ENCODE measurements at regions not wholly inside any gene's neighbourhood (a gene's known extent, or its start where the extent isn't known, plus 50 kb on each side); places are given as distances from the start of the nearest gene placed in this dataset.
"Not testable (repeated sequence)": the region's sequence is repeated elsewhere in the genome, so short reads cannot be mapped to it uniquely, and the experiment has no call there.

GRCh38 chr16:34050787-34051320, 591.4 kb downstream of the TP53TG3F start:
- H3K27me3 Mint-ChIP-seq (ENCODE audit: low read depth, poor library complexity): peaks cover 3% of the 10 kb centered on the region
- peaks cover 11% of the 10 kb centered on the region for H3K36me3 Mint-ChIP-seq (ENCODE audit: low read depth)
- H3K27ac Mint-ChIP-seq: no peak overlapping the region
- no peak for DNase-seq
- no peak overlapping the region for H3K4me3 Mint-ChIP-seq
- no peak for TF ChIP-seq CTCF (IDR thresholded peaks at IDR 0.05)
- H3K9me3 Mint-ChIP-seq: peaks cover 82% of the 10 kb centered on the region
- no peaks in the 10 kb centered on the region for H3K4me1 Mint-ChIP-seq

GRCh38 chr16:34054137-34054536, 594.7 kb downstream of the TP53TG3F start:
- Mint-ChIP-seq H3K9me3 (peaks cover 62% of the 10 kb centered on the region), H3K4me3 (no peak overlapping the region), H3K27ac (no peak overlapping the region), H3K27me3 (ENCODE audit: low read depth, poor library complexity) (peaks cover 3% of the 10 kb centered on the region), H3K36me3 (ENCODE audit: low read depth) (peaks cover 11% of the 10 kb centered on the region), H3K4me1 (no peaks in the 10 kb centered on the region)
- no peak for TF ChIP-seq CTCF (IDR thresholded peaks at IDR 0.05)
- no peak for DNase-seq

DNA sequence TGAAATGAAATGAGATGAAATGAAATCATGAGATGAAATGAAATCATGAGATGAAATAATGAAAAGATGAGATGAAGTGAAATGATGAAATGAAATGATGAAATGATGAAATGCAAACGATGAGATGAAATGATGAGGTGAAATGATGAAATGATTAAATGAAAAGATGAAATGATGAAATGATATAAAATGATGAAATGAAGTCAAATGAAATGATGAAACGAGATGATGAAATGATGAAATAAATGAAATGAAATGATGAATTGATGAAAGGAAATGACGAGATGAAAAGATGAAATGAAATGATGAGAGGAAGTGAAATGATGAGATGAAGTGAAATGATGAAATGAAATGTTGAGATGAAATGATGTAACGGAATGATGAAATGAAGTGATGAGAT, 595.6 kb downstream of the TP53TG3F start:
- no peak overlapping the region for H3K4me3 Mint-ChIP-seq
- H3K36me3 Mint-ChIP-seq (ENCODE audit: low read depth): peaks cover 11% of the 10 kb centered on the region
- H3K27me3 Mint-ChIP-seq (ENCODE audit: low read depth, poor library complexity): peaks cover 3% of the 10 kb centered on the region
- no peak for TF ChIP-seq CTCF (IDR thresholded peaks at IDR 0.05)
- peaks cover 55% of the 10 kb centered on the region for H3K9me3 Mint-ChIP-seq
- no peaks in the 10 kb centered on the region for H3K4me1 Mint-ChIP-seq
- no peak for DNase-seq
- H3K27ac Mint-ChIP-seq: no peak overlapping the region

GRCh38 chr16:34062620-34063253, 603.3 kb downstream of the TP53TG3F start:
- peaks cover 54% of the 10 kb centered on the region for H3K9me3 Mint-ChIP-seq
- peaks cover 44% of the 10 kb centered on the region for H3K36me3 Mint-ChIP-seq (ENCODE audit: low read depth)
- DNase-seq; H3K4me3 Mint-ChIP-seq; H3K27ac Mint-ChIP-seq; H3K4me1 Mint-ChIP-seq; H3K27me3 Mint-ChIP-seq (ENCODE audit: low read depth, poor library complexity): not testable (repeated sequence)

DNA sequence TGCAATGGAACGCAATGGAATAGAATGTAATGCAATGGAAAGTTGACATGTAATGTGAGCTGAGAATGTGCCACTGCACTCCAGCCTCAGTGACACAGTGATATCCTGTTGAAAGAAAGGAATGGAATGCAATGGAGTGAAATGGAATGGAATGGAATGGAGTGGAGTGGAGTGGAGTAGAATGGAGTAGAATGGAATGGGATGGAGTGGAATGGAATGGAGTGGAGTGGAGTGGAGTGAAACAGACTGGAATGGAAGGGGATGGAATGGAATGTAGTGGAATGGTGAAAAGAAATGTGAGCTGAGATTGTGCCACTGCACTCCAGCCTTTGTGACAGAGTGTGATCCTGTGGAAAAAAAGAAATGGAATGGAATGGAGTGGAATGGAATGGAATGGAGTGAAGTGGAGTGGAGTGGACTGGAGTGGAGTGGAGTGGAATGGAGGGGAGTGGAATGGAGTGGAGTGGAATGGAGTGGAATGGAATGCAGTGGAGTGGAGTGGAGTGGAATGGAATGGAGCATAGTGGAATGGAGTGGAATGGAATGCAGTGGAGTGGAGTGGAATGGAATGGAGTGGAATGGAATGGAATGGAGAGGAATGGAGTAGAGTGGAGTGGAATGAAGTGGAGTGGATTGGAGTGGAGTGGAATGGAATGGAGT, 604.2 kb downstream of the TP53TG3F start:
- Mint-ChIP-seq H3K36me3 (ENCODE audit: low read depth) (peaks cover 44% of the 10 kb centered on the region), H3K9me3 (peaks cover 59% of the 10 kb centered on the region)
- H3K4me1 Mint-ChIP-seq; H3K4me3 Mint-ChIP-seq; H3K27ac Mint-ChIP-seq; DNase-seq; H3K27me3 Mint-ChIP-seq (ENCODE audit: low read depth, poor library complexity): not testable (repeated sequence)

DNA sequence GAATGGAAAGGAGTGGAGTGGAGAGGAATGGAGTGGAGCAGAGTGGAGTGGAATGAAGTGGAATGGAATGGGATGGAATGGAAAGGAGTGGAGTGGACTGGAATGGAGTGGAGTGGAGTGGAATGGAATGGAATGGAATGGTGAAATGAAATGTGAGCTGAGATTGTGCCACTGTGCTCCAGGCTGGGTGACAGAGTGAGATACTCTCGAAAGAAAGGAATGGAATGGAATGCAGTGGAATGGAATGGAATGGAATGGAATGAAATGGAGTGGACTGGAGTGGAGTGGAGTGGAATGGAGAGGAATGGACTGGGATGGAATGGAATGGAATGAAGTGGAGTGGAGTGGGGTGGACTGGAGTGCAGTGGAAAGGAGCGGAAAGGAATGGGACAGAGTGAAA, 605.2 kb downstream of the TP53TG3F start:
- H3K4me3 Mint-ChIP-seq, DNase-seq: not testable (repeated sequence)

DNA sequence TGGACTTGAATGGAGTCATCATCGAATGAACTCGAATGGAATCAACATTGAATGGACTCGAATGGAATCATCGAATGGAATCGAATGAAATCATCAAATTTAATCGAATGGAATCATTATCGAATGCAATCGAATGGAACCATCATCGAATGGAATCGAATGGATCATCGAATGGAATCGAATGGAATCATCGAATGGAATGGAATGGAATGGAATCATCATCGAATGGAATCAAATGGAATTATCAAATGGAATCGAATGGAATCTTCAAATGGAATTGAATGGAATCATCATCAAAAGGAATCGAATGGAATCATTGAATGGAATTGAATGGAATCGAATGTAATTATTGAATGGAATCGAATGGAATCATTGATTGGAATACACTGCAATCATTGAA, 610.3 kb downstream of the TP53TG3F start:
- H3K4me3 Mint-ChIP-seq; DNase-seq; H3K27ac Mint-ChIP-seq; H3K4me1 Mint-ChIP-seq; H3K27me3 Mint-ChIP-seq (ENCODE audit: low read depth, poor library complexity): not testable (repeated sequence)
- Mint-ChIP-seq H3K36me3 (ENCODE audit: low read depth) (peaks cover 19% of the 10 kb centered on the region), H3K9me3 (peaks cover 43% of the 10 kb centered on the region)

More for the DNA sequence above, 605.2 kb downstream of the TP53TG3F start:
- not testable (repeated sequence) for H3K27ac Mint-ChIP-seq; H3K4me1 Mint-ChIP-seq; H3K27me3 Mint-ChIP-seq (ENCODE audit: low read depth, poor library complexity)
- Mint-ChIP-seq H3K9me3 (peaks cover 69% of the 10 kb centered on the region), H3K36me3 (ENCODE audit: low read depth) (peaks cover 44% of the 10 kb centered on the region)

- H3K4me1 Mint-ChIP-seq: no peaks in the 10 kb centered on the region
- peaks cover 98% of the 10 kb centered on the region for H3K9me3 Mint-ChIP-seq
- no peak for TF ChIP-seq CTCF (IDR thresholded peaks at IDR 0.05)
- no peak for DNase-seq
- H3K27ac Mint-ChIP-seq: no peak overlapping the region
- no peak overlapping the region for H3K4me3 Mint-ChIP-seq
- H3K36me3 Mint-ChIP-seq (ENCODE audit: low read depth): peaks cover 35% of the 10 kb centered on the region
- no peaks in the 10 kb centered on the region for H3K27me3 Mint-ChIP-seq (ENCODE audit: low read depth, poor library complexity)
Observed at GRCh38 chr16:34078691-34079090, 619.3 kb downstream of the TP53TG3F start.

DNA sequence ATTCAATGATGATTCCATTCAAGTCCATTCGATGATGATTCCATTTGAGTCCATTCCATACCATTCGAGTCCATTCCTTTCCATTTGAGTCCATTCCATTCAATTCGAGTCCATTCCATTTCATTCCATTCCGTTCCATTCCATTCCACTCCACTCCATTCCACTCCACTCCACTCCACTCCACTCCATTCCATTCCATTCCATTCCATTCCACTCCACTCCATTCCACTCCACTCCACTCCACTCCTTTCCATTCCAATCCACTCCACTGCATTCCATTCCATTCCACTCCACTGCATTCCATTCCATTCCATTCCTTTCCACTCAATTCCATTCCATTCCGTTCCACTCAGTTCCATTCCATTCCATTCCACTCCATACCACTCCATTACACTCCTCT, 625.6 kb downstream of the TP53TG3F start:
- H3K4me1 Mint-ChIP-seq, H3K4me3 Mint-ChIP-seq, DNase-seq, H3K27ac Mint-ChIP-seq: not testable (repeated sequence)
- Mint-ChIP-seq H3K36me3 (ENCODE audit: low read depth) (peaks cover 48% of the 10 kb centered on the region), H3K9me3 (peaks cover 100% of the 10 kb centered on the region), H3K27me3 (ENCODE audit: low read depth, poor library complexity) (peaks cover 10% of the 10 kb centered on the region)

DNA sequence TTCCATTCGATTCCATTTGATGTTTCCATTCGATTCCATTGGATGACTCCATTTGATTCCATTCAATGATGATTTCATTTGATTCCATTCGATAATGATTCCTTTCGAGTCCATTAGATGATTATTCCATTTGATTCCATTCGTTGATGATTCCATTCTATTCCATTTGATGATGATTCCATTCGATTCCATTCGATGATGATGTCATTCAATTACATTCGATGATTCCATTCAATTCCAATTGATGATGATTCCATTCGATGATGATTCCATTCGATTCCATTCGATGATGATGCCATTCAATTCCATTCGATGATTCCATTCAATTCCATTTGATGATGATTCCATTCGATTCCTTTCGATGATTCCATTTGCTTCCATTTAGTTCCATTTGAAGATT, 635.6 kb downstream of the TP53TG3F start:
- Mint-ChIP-seq H3K36me3 (ENCODE audit: low read depth) (peaks cover 53% of the 10 kb centered on the region), H3K9me3 (peaks cover 100% of the 10 kb centered on the region)
- H3K4me1 Mint-ChIP-seq; DNase-seq; H3K27ac Mint-ChIP-seq; H3K27me3 Mint-ChIP-seq (ENCODE audit: low read depth, poor library complexity); H3K4me3 Mint-ChIP-seq: not testable (repeated sequence)

Data from nephron progenitor cell (in vitro differentiated cells).